Uterus (tissue), 2 donors: ENCODE measurements at regions not wholly inside any gene's neighbourhood (a gene's known extent, or its start where the extent isn't known, plus 50 kb on each side); places are given as distances from the start of the nearest gene placed in this dataset.

Experiments used
- CTCF ChIP-seq, 4 experiments: fragments of 200-600 bp in 2 of 4; fragments of 450-650 bp in 2 of 4; sonication (generic) in 2 of 4; IDR thresholded peaks; one replicate each; pipeline ENCODE4 v1.5.1; 2016 to 2019; ENCODE audit warnings: antibody characterized with exemption in 4 of 4, mild to moderate bottlenecking in 2 of 4, moderate library complexity in 1 of 4
- POLR2A ChIP-seq, 2 donors: fragments of 450-650 bp; IDR thresholded peaks; one replicate each; pipeline ENCODE4 v1.6.1; 2016; ENCODE audit warnings: antibody characterized with exemption in 2 of 2, mild to moderate bottlenecking in 1 of 2, moderate library complexity in 1 of 2

GRCh38 chr7:31421607-31422006 lies 81.1 kb upstream of the NEUROD6 start:
- no peak for TF ChIP-seq CTCF (IDR thresholded peaks at IDR 0.05)
- no peak for TF ChIP-seq POLR2A (IDR thresholded peaks at IDR 0.05)
